Hippocampal formation (tissue), 2 donors: ENCODE measurements at regions not wholly inside any gene's neighbourhood (a gene's known extent, or its start where the extent isn't known, plus 50 kb on each side); places are given as distances from the start of the nearest gene placed in this dataset.
"Not testable (repeated sequence)": the region's sequence is repeated elsewhere in the genome, so short reads cannot be mapped to it uniquely, and the experiment has no call there.

Experiments
- DNase-seq, 2 donors: peaks; one replicate each; lab custom pipeline; 2025; lab: John Stamatoyannopoulos, UW

- no peak for DNase-seq
Measured at GRCh38 chr9:71632776-71633175, 135.5 kb downstream of the CEMIP2 start.

GRCh38 chr9:71630377-71630995 lies 137.8 kb downstream of the CEMIP2 start:
- DNase-seq = no peak

- no peak for DNase-seq
Measured at GRCh38 chr9:71629578-71630215, 138.6 kb downstream of the CEMIP2 start.

GRCh38 chr9:71628247-71628646 lies 140.1 kb downstream of the CEMIP2 start:
- DNase-seq = no peak

GRCh38 chr9:71627537-71627936 lies 140.8 kb downstream of the CEMIP2 start:
- no peak for DNase-seq

- no peak for DNase-seq
Measured at GRCh38 chr9:71626395-71626794, 141.9 kb downstream of the CEMIP2 start.

GRCh38 chr9:71624728-71625127 lies 143.6 kb downstream of the CEMIP2 start:
- no peak for DNase-seq

GRCh38 chr9:71620746-71621145 lies 147.6 kb downstream of the CEMIP2 start:
- peak; percentile 9 to 66 for DNase-seq

GRCh38 chr9:71620331-71620730 lies 148.0 kb downstream of the CEMIP2 start:
- DNase-seq = no peak

GRCh38 chr9:71619926-71620325 lies 148.4 kb downstream of the CEMIP2 start:
- no peak for DNase-seq

GRCh38 chr9:71614409-71615010 lies 153.8 kb downstream of the CEMIP2 start:
- no peak for DNase-seq

GRCh38 chr9:71612889-71613288 lies 155.4 kb downstream of the CEMIP2 start:
- DNase-seq = no peak

- DNase-seq = no peak
Measured at GRCh38 chr9:71609448-71609830, 158.9 kb downstream of the CEMIP2 start.

GRCh38 chr9:71608825-71609447 lies 159.4 kb downstream of the CEMIP2 start:
- no peak for DNase-seq

- DNase-seq = no peak
Measured at GRCh38 chr9:71608021-71608420, 160.3 kb downstream of the CEMIP2 start.

GRCh38 chr9:71607461-71607881 lies 160.8 kb downstream of the CEMIP2 start:
- DNase-seq = no peak

GRCh38 chr9:71604197-71605063 lies 163.9 kb downstream of the CEMIP2 start:
- DNase-seq = peak; percentile 28 to 61

GRCh38 chr9:71602652-71603051 lies 165.7 kb downstream of the CEMIP2 start:
- DNase-seq = no peak

- not testable (repeated sequence) for DNase-seq
Measured at GRCh38 chr9:71595762-71596161, 172.6 kb downstream of the CEMIP2 start.

GRCh38 chr9:71594541-71594940 lies 173.8 kb downstream of the CEMIP2 start:
- DNase-seq = no peak

- DNase-seq = no peak
Measured at GRCh38 chr9:71592400-71592799, 175.9 kb downstream of the CEMIP2 start.

GRCh38 chr9:71590362-71590761 lies 178.0 kb downstream of the CEMIP2 start:
- no peak for DNase-seq
